ENCODE measurements at regions not wholly inside any gene's neighbourhood (a gene's known extent, or its start where the extent isn't known, plus 50 kb on each side); places are given as distances from the start of the nearest gene placed in this dataset.

GRCh38 chr15:31563421-31563820 is 236.8 kb downstream of the KLF13 start:
- no peak for TF ChIP-seq CTCF (IDR thresholded peaks at IDR 0.05; ENCODE audit: insufficient read depth, low read length, poor library complexity, severe bottlenecking)
- no peaks in the 10 kb centered on the region for H3K36me3 ChIP-seq (ENCODE audit: control insufficient read depth, insufficient read depth, low read length)

GRCh38 chr15:31567861-31568260 is 241.2 kb downstream of the KLF13 start:
- no peak overlapping the region for H3K4me3 ChIP-seq (replicated peaks; ENCODE audit: low read depth, low read length)
- TF ChIP-seq CTCF (IDR thresholded peaks at IDR 0.05; ENCODE audit: insufficient read depth, low read length, poor library complexity, severe bottlenecking), result no peak
- no peaks in the 10 kb centered on the region for H3K27me3 ChIP-seq (replicated peaks; ENCODE audit: control insufficient read depth, insufficient read depth, low read length)
- no peak for DNase-seq (ENCODE audit: extremely low read depth, insufficient read length)
- H3K36me3 ChIP-seq (ENCODE audit: control insufficient read depth, insufficient read depth, low read length), result no peaks in the 10 kb centered on the region

More at GRCh38 chr15:31563421-31563820, 236.8 kb downstream of the KLF13 start:
- no peaks in the 10 kb centered on the region; the same call in 1 of the 2 replicates for H3K27me3 ChIP-seq (replicated peaks; ENCODE audit: control insufficient read depth, insufficient read depth, low read length)
- DNase-seq (ENCODE audit: extremely low read depth, insufficient read length), result no peak
- no peak overlapping the region for H3K4me3 ChIP-seq (replicated peaks; ENCODE audit: low read depth, low read length)

- no peak overlapping the region for H3K4me3 ChIP-seq (replicated peaks; ENCODE audit: low read depth, low read length)
- H3K27me3 ChIP-seq (replicated peaks; ENCODE audit: control insufficient read depth, insufficient read depth, low read length), result no peaks in the 10 kb centered on the region
- no peak for TF ChIP-seq CTCF (IDR thresholded peaks at IDR 0.05; ENCODE audit: insufficient read depth, low read length, poor library complexity, severe bottlenecking)
- no peaks in the 10 kb centered on the region for H3K36me3 ChIP-seq (ENCODE audit: control insufficient read depth, insufficient read depth, low read length)
- DNase-seq (ENCODE audit: extremely low read depth, insufficient read length), result no peak
These were observed 243.2 kb downstream of the KLF13 start for GRCh38 chr15:31569836-31570235.

- Histone ChIP-seq H3K4me3 (replicated peaks; ENCODE audit: low read depth, low read length) (no peak overlapping the region), H3K27me3 (replicated peaks; ENCODE audit: control insufficient read depth, insufficient read depth, low read length) (no peaks in the 10 kb centered on the region), H3K36me3 (ENCODE audit: control insufficient read depth, insufficient read depth, low read length) (no peaks in the 10 kb centered on the region)
- no peak for DNase-seq (ENCODE audit: extremely low read depth, insufficient read length)
- TF ChIP-seq CTCF (IDR thresholded peaks at IDR 0.05; ENCODE audit: insufficient read depth, low read length, poor library complexity, severe bottlenecking), result no peak
These were observed 244.0 kb downstream of the KLF13 start for GRCh38 chr15:31570591-31570990.

- DNase-seq (ENCODE audit: extremely low read depth, insufficient read length), result no peak
- no peaks in the 10 kb centered on the region for H3K27me3 ChIP-seq (replicated peaks; ENCODE audit: control insufficient read depth, insufficient read depth, low read length)
These were observed 245.0 kb downstream of the KLF13 start for GRCh38 chr15:31571676-31572075.

More at GRCh38 chr15:31571676-31572075, 245.0 kb downstream of the KLF13 start:
- Histone ChIP-seq H3K4me3 (replicated peaks; ENCODE audit: low read depth, low read length) (no peak overlapping the region), H3K36me3 (ENCODE audit: control insufficient read depth, insufficient read depth, low read length) (no peaks in the 10 kb centered on the region)
- TF ChIP-seq CTCF (IDR thresholded peaks at IDR 0.05; ENCODE audit: insufficient read depth, low read length, poor library complexity, severe bottlenecking), result peak; percentile 14
